GM19238 (cell line): ENCODE measurements at regions not wholly inside any gene's neighbourhood (a gene's known extent, or its start where the extent isn't known, plus 50 kb on each side); places are given as distances from the start of the nearest gene placed in this dataset.

Experiments used
- DNase-seq: peaks from one replicate; pipeline ENCODE4 v3.0.0; 2011; ENCODE audit warnings: low spot score; ENCODE audit not compliant: insufficient read length

GRCh38 chr11:111194860-111195568 lies 50.5 kb upstream of the POU2AF2 start:
- no peak for DNase-seq

DNA sequence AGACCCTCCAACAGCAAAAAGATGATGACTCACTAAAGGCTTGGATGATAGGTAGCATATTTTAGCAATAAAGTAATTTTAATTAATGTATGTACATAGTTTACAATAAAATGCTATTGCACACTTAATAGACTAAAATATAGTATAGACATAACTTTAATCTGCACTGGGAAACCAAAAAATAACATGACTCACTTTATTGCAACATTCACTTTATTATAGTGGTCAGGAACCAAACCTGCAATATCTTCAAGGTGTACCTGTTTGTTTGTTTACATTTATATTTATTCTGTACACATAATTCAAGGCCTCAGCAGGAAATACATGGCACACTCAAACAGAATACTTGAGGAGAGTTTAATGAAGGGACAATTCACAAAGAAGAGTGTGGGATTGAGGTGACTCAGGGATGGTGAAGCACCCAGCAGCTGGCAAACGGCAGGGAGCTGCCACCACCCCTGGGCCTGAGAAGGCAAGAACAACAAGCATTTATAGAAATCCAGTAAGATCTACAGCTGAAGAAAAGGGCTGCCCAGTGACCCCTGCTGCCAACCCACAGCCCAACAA lies 51.5 kb upstream of the POU2AF2 start:
- DNase-seq = no peak

DNA sequence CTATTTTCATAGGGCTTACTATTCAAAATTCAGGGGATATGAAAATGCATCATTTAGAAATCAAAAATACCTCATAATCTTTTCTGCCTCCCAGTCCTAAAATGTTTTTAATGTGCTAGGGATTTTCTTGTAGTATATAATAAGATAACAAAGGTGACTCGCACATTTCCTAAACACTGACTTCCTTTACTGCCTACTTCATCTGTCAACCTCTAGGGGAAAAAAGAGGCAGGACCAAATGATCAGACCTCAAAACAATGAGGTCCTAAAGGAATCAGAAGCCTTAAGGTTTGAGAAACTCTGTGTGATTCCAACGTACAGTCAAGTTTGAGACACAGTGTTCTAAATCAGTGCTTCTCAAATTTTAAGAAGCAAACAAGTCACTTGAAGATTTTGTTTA lies 56.1 kb upstream of the POU2AF2 start:
- no peak for DNase-seq

DNA sequence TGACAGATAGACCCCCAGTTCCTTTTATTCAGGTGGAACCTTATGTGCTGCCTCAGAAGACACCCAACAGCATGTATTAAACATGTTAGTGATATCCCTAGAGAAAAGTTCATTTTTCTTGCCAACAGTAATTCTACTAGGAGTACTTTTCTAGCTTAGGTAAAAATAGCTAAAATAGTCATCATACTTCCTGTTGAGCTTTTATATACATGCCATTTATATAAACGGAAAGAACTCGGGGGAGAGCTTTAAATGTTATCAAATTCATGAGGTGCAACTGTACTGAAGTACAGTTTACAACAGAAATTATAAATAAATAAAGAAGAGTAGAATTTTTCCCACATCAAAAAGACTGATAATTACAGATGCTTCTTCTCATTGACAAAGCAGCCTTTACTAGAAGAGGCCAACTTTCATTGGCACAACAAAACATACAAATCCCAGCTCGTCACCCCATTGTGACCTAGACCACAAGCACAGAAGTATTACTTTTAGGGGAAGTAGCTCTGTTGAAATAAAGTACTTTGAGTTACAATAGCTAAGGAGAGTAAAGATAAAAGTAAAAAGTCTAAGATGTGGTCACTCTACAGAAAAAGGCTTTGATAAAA lies 59.1 kb upstream of the POU2AF2 start:
- no peak for DNase-seq

DNA sequence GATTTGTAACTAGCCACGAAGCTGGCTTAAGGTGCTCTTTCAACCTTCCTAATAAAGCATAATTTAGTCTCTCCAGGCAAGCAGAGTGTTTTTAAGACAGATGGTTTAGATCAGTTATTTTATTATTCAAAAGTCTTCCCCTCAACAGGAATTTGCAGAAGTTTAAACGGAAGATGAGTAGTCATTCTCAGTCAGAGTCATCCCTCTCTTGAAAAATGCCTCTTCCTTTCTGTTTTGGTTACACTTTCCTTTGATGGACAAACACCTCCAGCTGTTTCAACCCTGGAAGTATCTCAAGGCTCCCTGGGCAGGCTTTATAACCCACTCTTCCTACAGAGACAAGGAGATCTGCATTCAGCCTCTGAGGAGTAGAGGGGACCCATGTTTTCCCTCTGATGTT lies 60.3 kb upstream of the POU2AF2 start:
- no peak for DNase-seq

DNA sequence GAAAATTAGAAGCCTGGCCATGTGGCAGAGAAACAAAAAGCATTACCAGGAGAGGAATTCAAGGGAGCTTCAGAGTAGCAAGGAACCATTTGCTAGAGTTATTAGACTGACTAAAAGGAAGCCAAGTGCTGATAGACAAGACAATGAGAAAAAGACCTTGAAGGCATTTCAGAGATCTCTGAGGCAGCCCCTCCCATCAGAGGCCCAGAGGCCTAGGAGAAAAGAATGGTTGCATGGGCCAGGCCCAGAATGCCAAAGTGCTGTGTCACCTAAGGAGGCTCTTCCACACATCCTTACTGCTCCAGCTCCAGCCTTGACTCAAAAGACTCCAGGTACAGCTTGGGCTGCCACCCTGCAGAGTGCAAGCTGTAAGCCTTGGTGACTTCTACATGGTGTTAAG lies 61.8 kb upstream of the POU2AF2 start:
- DNase-seq = no peak

GRCh38 chr11:111179184-111179910 lies 66.2 kb upstream of the POU2AF2 start:
- DNase-seq = no peak

DNA sequence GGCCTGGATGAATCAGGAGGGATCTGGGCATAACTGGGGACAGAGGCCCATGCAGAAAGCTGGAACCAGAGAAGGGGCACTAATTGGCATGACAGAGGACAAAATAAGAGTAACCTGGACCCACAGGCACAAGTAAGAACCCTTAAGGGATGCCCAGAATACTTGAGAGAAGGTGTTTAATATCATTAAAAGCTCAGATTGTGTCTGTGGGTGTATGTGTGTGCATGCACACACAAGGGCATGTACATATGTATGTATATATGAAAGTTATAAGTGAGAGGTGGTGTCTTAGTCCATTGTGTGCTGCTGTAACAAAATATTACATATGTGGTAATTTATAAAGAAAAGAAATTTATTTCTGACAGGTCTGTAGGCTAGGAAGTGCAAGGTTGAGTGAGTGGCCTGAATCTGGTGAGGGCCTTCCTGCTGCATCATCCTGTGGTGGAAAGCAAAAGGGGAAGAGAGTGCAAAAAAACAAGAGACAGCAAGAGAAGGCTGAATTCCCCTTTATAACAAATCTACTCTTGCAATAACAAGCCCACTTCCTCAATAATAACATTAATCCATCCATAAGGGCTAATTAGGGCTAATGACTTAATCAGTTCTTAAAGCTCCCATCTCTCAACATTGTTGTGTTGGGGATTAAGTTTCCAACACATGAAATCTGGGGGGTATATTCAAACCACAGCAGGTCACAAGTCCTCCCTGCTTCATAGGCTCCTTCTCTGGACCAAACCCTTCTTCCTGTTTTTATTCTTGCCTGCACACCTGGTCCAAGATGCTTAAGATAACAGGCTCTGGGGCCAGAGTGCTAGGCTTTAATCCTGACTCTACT lies 68.3 kb upstream of the POU2AF2 start:
- no peak for DNase-seq

DNA sequence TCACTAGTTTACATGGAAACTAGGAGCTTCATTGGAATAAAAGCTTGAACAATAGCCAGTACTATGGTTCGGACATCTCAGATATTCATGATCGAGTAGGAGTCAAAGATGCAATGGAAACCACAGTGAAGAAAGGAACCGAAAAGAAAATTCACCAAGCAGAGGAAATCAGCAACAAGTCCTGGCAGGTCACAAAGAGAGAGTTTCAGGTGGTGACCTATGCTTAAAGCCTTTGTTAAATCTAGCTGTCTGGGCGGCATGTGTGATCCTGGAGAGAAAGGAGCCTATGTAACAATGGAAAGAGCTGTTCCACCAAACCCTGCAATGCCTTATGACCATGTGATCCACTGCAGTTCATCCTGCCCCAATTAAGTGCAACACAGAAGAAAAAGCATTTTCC lies 68.9 kb upstream of the POU2AF2 start:
- DNase-seq = no peak

DNA sequence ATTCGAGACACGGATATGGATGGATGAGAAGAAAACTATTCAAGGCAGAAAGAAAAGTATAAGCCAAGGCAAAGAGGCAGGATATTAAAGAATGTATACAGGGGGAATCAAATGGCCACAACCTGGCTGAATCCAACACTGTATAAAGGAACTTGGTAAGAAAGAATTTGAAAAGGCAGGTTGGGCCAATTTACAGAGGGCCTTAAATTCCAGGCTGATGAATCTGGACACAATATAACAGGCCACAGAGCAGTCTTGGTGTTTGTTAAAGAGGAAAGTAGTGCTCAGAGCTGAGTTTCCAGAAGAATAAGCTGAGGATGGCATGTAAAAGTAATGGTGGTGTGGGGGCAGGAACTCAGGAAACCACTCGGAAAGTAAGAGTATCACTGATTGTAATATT lies 72.3 kb upstream of the POU2AF2 start:
- DNase-seq = no peak

GRCh38 chr11:111172321-111172862 lies 73.1 kb upstream of the POU2AF2 start:
- no peak for DNase-seq

DNA sequence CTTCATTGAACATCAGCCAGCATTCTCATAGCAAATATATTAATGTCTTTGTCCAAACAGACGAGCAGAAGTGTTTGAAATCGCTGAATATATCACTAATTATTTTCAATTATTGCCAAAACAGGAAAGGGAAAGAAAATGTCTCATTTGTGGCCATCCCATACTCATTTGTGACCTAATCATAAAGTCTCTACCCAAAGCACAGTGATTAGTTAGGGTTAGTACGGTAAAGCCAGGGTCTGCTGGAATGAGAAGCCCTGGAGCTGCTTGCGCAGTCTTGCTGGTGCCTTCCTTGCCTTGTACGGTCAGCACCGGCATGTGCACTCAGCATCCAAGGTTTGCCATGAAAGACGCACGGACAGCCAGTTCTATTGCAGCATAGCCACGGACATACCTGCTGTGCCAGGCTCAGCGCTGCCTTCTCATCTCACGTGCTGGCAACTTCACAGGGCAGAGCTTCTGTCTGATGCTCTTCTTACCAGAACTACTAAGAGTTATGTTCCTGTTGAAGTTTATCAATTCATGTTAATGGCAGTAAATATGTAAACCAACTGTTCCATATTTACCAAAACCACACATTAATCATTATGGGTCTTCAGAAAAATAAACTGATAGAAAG lies 74.7 kb upstream of the POU2AF2 start:
- no peak for DNase-seq

DNA sequence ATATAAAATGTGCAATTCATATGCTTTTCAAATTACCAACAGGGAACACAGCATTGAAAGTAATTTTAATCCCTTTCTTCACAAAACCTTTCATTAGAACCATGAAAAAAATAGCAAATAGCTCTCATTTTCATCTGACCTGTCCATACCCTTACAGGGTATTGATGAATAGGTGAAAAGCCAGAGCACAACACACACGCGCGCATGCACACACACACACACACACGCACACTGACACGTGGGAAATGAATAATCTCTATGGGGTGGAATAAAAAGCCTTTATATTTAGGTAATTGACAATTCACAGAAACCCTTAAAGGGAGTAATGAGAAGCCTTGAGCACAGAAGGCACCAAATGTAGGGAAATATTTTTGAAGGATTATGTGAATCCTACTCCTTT lies 76.2 kb upstream of the POU2AF2 start:
- no peak for DNase-seq

DNA sequence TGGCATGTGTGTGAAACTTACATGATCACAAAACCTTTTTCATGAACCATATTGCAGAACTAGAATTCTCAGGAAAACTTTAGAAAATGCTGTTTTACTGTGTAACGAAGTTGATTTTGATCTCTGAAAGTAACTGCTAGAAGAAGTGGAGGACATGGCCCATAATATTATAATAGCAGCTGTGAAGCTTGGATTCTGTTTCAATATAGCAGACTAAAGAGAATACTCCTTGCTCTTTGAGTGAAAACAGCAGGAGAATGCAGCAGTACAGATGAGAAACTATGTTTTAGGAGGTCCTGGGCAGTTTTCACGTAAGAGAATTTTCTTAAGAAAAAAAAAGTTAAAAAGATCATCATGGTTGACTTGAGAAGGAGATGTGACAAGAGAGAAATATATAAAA lies 76.7 kb upstream of the POU2AF2 start:
- DNase-seq = no peak

DNA sequence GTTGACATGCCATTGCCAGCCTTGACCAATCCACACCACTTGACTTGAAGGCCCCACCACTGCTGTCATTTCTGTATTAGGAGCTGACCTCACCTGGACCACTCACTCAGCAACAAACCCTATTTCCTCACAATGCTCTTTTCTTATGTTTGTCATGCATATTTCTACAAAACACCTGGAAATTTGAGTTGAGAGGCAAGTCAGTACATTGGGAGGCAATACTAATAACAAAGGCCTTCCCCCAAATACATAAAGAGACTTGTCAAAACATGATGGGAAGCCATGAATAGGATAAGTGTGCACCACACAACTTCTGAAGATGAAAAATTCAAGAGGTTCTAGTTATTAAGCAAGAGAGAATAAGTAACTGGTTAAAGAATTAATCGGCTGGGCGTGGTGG lies 77.9 kb upstream of the POU2AF2 start:
- DNase-seq = no peak

DNA sequence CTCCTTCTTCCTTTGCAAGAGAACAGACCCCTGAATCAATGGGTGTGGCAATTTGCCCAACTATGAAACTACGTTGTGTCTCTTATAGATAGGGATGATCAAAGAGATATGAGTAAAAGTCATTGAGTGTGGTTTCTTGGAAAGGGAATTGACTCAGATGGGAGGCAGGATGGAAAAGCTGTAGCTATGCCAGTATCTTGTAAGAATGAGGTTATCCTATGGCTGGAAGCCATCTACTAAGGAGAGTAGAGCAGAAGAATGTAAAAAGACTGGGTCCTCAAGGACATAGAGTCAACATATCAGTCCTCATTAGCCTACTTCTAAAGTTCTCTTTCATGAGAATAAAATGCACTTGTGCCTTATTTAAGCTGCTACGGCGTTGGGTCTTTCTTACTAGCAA lies 78.9 kb upstream of the POU2AF2 start:
- no peak for DNase-seq

DNA sequence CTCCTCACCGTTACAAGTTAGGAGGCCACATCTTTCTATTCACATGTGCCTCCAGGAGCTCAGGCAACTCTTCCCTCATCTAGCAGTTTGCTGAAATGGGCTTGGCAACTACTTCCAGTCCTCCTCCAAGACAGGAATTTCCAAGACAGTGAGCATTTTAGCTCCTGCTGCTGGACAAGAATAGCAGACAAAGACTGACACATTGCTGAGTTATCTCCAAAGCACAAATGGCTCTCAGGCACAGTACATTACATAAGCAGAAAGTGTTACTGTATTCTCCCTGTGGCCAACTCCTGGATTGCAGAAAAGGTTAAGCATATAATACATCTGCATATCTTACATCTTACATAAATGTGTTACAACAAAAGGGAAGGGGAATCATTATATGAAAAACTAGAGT lies 83.2 kb upstream of the POU2AF2 start:
- DNase-seq = no peak

GRCh38 chr11:111157571-111157970 lies 88.0 kb upstream of the POU2AF2 start:
- DNase-seq = no peak

GRCh38 chr11:111155021-111155420 lies 90.5 kb upstream of the POU2AF2 start:
- no peak for DNase-seq

GRCh38 chr11:111153194-111153593 lies 92.3 kb upstream of the POU2AF2 start:
- DNase-seq = no peak

GRCh38 chr11:111148953-111149352 lies 96.6 kb upstream of the POU2AF2 start:
- no peak for DNase-seq
